Activated T-cell treated with anti-CD3 and anti-CD28 coated beads, Interleukin-2, amount 50 U/mL, for 48 hours (primary cell): ENCODE measurements at regions not wholly inside any gene's neighbourhood (a gene's known extent, or its start where the extent isn't known, plus 50 kb on each side); places are given as distances from the start of the nearest gene placed in this dataset.
"Not testable (repeated sequence)": the region's sequence is repeated elsewhere in the genome, so short reads cannot be mapped to it uniquely, and the experiment has no call there.

Source experiments
- DNase-seq, 2 experiments: peaks; one replicate each; pipeline ENCODE4 v3.0.0-alpha.2; 2020

- DNase-seq, result no peak
These were observed 50.3 kb downstream of the RBFOX3 start for GRCh38 chr17:79560527-79560926.

- DNase-seq, result no peak
These were observed 51.6 kb downstream of the RBFOX3 start for GRCh38 chr17:79559111-79559887.

- DNase-seq, result no peak
These were observed 52.6 kb downstream of the RBFOX3 start for GRCh38 chr17:79558091-79558900.

- no peak for DNase-seq
These were observed 53.4 kb downstream of the RBFOX3 start for GRCh38 chr17:79557276-79558090.

GRCh38 chr17:79556271-79556670, 54.6 kb downstream of the RBFOX3 start:
- no peak for DNase-seq

GRCh38 chr17:79555543-79555942, 55.3 kb downstream of the RBFOX3 start:
- DNase-seq, result no peak

GRCh38 chr17:79554346-79554745, 56.5 kb downstream of the RBFOX3 start:
- not testable (repeated sequence) for DNase-seq

GRCh38 chr17:79552824-79553223, 58.0 kb downstream of the RBFOX3 start:
- no peak for DNase-seq

- DNase-seq, result no peak
These were observed 58.4 kb downstream of the RBFOX3 start for GRCh38 chr17:79552405-79552804.

- no peak for DNase-seq
These were observed 61.5 kb downstream of the RBFOX3 start for GRCh38 chr17:79549141-79549915.

- no peak for DNase-seq
These were observed 62.7 kb downstream of the RBFOX3 start for GRCh38 chr17:79548116-79548515.

GRCh38 chr17:79547586-79547985, 63.3 kb downstream of the RBFOX3 start:
- no peak for DNase-seq

GRCh38 chr17:79547171-79547570, 63.7 kb downstream of the RBFOX3 start:
- DNase-seq, result not testable (repeated sequence)

GRCh38 chr17:79546386-79546785, 64.5 kb downstream of the RBFOX3 start:
- DNase-seq, result no peak

- no peak for DNase-seq
These were observed 65.4 kb downstream of the RBFOX3 start for GRCh38 chr17:79545251-79546005.

GRCh38 chr17:79544142-79544914, 66.5 kb downstream of the RBFOX3 start:
- DNase-seq, result no peak

- no peak for DNase-seq
These were observed 67.3 kb downstream of the RBFOX3 start for GRCh38 chr17:79543531-79543930.

GRCh38 chr17:79542718-79543117, 68.1 kb downstream of the RBFOX3 start:
- DNase-seq, result no peak

- no peak for DNase-seq
These were observed 69.6 kb downstream of the RBFOX3 start for GRCh38 chr17:79541056-79541850.
